Ramos (cell line): ENCODE measurements at regions not wholly inside any gene's neighbourhood (a gene's known extent, or its start where the extent isn't known, plus 50 kb on each side); places are given as distances from the start of the nearest gene placed in this dataset.

Source experiments
- in situ Hi-C: fragments of 300-500 bp; cut with MboI; formaldehyde crosslinking; loops from one replicate; pipeline ENCODE4 v1.14.3; 2022; ENCODE audit warnings: low sequenced_read_pairs; ENCODE audit not compliant: unreplicated experiment

GRCh38 chr13:76552041-76552772 lies 334.0 kb downstream of the KCTD12 start:
- in situ Hi-C loops, result no loop called here

- in situ Hi-C loops, result no loop called here
These were observed 344.0 kb downstream of the KCTD12 start for GRCh38 chr13:76542176-76542575.

- in situ Hi-C loops, result no loop called here
These were observed 348.2 kb downstream of the KCTD12 start for GRCh38 chr13:76538004-76538403.

DNA sequence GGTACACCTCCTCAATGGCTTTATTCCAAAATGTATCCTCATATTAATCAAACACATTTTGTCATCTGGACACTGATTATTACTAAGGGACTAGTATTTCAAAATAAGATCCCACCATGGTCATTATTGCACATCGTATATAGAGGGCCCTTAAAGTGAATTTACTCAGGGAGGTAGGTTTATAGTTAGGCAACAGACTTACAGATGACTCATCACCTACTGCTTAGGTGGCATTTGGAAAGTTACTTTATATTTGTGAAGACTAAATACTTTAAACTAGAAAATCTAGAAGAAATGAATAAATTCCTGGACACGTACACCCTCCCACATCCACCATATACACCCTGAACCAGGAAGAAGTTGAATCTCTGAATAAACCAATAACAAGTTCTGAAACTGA lies 353.0 kb downstream of the KCTD12 start:
- in situ Hi-C loops, result no loop called here

- in situ Hi-C loops, result no loop called here
These were observed 359.2 kb downstream of the KCTD12 start for GRCh38 chr13:76527041-76527440.

DNA sequence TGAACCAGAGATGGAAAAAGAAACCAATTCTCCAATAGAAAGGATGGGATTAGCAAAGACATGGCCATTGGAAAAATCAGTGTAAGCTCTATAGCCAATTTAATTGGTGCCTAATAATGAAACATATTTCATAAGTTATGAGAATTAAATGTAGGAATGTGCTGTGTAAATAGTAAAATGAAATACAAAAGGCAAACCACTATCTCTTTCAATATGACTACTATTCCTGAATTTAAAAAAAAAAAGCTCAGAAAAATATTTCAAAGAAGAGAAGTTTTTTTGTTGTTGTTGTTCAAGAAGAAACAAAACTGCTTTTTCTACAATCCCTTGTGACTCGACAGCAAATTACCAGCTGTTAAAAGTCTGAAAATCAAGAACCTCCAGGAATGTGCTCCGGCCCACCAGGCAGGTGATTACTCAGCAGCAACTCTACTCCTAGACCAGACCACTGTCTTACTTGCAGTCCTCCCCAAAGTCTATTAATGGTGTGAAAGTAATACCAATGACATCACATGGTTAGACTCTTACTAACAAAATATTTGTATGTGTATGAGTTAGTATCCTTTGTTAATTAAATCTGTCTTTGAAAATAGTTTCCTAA lies 362.4 kb downstream of the KCTD12 start:
- in situ Hi-C loops, result no loop called here

DNA sequence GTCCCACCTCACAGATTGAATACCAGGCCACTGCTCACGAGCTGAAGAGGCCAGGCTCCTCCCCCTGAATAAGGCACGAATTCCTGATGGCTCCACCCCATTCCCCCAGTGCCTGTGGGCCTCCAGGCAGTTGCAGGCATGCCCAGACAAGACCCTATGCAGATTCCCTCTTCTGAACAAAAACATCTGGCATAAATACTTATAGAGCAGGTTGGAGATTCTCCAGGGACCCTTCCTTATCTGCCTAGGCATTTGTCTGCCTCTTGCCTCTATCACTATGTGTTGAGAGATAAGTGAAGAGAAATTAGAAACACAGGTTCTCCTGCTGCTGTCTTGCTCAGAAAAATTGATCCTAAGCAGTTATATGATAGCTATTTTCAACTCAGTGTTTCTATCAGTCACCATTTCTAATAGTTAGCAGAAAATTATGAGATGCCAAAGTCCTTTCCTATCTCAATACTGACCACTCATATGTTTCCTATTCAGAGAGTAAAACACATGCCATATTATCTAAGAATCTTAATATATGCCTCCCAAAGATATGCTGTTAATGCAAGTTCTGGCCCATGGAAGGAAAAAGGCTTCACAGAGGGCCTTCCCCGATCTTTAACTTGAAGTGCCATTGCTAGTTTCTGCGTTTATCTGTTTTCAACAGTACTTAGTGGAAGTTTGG lies 364.0 kb downstream of the KCTD12 start:
- in situ Hi-C loops, result no loop called here

DNA sequence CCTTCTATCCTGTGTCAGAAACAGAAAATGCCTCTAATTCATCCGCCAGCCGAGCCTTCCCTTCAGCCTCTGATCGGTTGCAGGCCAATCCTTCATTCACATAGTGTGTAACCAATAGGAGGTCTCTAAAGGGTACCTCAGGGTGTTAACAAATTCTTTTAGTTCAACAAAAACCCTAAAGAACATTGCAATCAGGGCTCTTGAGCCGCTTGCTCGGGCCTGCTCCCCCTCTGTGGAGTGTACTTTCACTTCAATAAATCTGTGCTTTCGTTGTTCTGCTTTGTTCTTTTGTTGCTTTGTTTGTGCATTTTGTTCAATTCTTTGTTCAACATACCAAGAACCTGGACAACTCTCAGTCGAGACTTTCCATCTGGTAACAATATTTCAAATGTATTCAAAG lies 366.5 kb downstream of the KCTD12 start:
- in situ Hi-C loops, result no loop called here

GRCh38 chr13:76516586-76516985 lies 369.6 kb downstream of the KCTD12 start:
- in situ Hi-C loops, result no loop called here

DNA sequence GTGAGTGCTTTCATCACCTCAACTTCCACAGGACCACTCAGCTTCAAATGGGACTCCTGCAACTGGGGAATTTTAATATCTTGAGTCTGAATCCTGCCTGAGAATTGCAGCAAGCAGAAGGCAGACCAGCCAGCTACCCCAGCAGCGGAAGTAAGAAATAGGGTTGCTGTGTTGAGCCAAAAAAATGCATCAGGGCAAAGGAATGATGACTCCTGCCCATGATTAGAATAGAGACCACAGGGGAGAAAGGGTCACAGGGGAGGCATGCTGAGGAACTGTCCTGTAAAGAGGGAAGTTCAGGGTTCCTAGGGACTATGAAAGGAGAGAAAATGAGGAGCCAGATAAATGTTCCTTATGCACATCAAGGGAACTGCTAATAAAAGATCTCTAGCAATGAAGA lies 370.2 kb downstream of the KCTD12 start:
- in situ Hi-C loops, result no loop called here

DNA sequence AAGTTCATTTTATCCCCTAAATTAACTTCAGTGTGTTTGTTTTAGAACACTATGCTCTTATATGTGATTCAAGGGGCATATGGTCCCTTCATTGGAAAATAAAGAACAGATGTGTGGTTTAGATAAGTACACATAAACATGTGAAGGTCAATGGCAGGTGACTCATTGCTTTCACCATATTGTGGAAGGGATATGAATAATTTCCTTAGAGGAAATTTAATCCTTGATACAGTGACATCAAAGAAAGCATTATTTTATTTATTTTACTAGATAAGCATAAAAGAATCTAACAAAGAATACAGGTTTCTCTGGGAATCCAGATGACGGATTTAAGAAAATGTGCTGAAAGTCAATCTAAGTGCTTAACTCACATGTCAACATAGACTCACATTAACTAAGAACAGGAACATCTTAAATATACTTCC lies 373.5 kb downstream of the KCTD12 start:
- in situ Hi-C loops, result no loop called here

DNA sequence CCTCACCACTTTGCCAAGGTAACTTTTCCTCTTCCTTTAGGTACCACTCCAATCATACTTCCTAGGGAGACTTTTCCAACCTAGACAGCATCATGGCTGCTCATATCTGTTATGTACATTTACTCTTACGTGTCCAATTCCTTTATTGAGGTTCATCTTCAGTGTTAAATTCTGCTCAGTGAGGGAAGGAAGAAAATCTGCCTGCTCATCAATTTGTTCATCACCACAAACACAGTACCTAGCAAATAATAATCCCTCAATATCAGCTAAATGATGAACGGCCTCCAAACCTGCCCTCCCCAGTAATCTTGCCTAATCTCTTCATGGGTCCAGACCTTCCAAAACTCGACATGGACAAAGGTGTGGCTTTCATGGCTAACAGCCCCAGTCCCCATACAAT lies 380.8 kb downstream of the KCTD12 start:
- in situ Hi-C loops, result no loop called here

GRCh38 chr13:76503766-76504165 lies 382.4 kb downstream of the KCTD12 start:
- in situ Hi-C loops, result no loop called here

DNA sequence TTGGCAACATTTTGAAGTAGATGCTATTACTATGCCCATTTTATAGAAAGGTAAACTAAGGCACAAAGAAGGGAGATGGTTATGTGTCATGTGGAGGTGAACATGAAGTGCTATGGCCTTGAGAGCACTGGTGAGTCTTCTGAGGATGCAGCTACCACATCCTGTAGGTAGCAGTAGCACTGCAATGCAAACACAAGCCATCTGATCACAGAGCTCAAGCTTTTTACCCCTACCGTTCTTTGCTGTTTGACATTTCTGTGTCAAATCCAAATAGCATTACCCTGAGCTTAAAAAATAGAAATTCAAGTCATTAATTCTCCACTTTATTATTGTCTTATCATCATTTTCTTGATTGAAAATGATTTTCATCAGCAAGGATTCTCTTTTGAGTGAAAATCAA lies 382.9 kb downstream of the KCTD12 start:
- in situ Hi-C loops, result no loop called here

DNA sequence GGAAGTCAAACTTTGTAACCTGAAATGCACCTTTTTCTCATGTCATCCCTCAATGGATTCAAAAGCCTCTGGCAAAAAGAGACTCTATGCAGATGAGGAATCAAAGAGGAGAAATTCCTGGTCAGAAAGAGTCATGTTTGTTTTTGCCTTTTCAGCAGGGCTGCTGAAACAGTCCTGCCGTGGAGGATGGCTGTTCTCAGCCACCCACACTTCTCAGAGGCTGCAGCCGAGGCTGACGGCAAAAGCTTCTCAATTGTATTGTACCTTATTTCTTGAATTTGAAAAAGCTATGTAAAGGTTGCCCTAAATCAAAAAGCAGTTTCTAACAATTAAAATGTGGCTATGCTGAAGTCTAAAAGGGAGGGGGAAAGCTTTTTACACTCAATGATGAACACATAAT lies 385.3 kb downstream of the KCTD12 start:
- in situ Hi-C loops, result no loop called here

DNA sequence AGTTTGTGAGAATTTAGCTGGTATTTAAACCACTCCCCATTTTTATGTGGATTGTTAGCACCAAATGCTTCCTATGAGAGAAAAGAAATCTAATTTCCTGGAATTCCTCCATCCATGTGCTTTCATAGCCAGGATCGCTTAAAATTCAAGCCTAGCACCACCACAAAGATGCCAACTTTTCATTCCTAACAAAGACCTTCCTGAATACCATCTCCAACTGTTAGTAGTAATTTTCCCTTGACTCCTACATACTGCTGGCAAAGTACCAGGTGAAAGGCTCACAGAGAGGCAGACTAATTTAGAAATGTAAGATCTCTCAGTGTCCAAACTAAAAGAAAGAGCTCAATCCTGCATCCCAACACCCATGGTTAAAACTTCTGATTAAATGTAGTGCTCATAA lies 386.3 kb downstream of the KCTD12 start:
- in situ Hi-C loops, result no loop called here

- in situ Hi-C loops, result no loop called here
These were observed 396.9 kb downstream of the KCTD12 start for GRCh38 chr13:76489274-76489673.

DNA sequence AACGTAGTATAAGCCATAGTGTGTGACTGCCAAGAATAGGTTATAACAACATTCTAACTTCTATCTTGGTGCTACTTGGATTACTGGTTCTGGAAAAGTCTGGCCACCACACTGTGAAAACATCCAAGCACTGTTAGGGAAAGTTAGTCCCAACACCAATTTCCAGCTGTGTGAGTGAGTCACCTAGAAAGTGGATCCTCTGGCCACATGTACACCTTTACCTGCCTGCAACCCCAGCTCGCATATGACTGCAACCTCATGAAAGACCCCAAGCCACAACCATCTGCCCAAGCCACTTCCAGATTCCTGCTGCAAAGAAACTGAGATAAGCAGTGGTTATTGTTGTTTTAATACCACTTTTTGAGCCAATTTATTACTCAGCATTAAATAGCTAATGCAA lies 404.5 kb downstream of the KCTD12 start:
- in situ Hi-C loops, result no loop called here

DNA sequence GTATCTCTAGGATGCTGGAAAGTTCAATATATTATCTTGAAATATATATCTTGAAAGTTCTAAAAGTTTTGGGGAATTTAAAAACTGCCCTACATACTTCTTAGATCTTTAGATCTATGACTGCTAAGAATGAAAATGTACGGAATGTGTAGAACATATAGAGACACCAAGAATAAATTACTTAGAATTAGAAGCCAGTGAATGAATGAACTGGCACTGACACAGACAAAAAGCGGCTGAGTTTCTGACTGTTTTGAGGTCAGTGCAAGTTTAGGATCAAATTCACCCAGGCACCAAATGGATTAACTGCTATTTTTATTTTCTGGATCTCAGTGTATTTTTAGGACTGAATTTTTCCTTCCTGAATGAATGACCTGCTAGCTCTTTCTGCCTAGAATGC lies 411.2 kb downstream of the KCTD12 start:
- in situ Hi-C loops, result loop anchor here (5.0 kb wide), 2 partner anchors 598 to 783 kb away; no protein-coding TSS in a partner anchor

GRCh38 chr13:76474356-76474755 lies 411.8 kb downstream of the KCTD12 start:
- in situ Hi-C loops, result loop anchor here (5.0 kb wide), 2 partner anchors 597 to 782 kb away; no protein-coding TSS in a partner anchor

- in situ Hi-C loops, result loop anchor here (5.0 kb wide), 2 partner anchors 596 to 781 kb away; no protein-coding TSS in a partner anchor
These were observed 412.6 kb downstream of the KCTD12 start for GRCh38 chr13:76473552-76474134.
